Right kidney (tissue), 1 donor: ENCODE measurements at regions not wholly inside any gene's neighbourhood (a gene's known extent, or its start where the extent isn't known, plus 50 kb on each side); places are given as distances from the start of the nearest gene placed in this dataset.

Source experiments
- DNase-seq: peaks from one replicate; pipeline ENCODE4 v3.0.0-alpha.2; 2016

DNA sequence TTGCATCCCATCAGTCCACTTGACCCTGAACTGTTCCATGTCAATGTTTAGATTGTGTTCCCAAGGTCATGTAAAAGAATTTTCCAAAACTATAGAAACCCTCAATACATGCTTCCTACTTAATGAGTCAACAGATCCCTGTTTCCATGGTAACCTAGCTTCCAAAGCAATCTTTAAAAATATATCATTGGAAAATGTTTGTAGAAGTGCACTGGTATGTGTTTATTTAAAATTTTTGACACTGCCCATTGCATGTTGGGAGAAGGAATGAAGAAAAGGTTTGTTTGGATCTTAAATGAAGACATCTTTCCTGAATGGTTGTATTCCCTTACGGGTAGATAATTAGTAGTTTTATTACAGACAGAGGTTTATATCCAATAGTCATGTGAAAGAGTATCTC is 345.3 kb downstream of the GABRG1 start:
- DNase-seq, result no peak

DNA sequence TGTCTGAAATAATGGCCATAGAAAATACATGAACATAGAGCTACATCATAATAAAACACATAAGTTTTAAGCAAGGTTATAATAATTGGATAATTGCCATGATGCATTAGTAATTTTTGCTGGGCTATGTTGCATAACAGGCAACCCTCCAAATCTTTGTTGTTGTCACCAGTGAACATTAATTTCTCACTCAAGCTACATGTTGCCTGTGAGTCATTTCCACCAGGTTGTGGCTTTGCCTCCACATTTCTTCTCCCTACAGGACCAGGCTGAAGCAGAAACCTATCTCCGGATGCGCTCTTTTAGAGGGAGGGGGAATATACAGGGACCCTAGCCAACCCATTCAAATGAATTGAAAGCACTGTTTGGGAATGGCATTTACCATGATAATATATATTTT is 347.7 kb downstream of the GABRG1 start:
- DNase-seq, result no peak

DNA sequence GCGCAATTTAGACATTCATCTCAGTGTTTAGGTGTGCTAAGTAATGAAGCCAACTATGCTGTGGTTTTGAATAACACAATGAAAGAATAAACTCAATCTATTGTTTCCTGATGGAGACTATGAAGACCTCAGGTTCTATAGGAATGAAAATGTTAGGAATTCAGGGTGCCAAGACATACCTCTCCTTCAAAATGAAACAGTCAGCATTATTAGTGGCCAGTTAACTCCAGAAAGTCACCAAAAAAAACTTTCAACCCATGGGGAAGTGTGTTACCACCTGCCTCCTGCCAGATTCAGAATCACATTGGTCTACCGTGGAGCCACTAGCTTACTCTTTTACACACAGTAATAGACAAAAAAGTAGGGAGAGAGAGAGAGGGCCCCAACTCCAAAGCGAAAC is 352.9 kb downstream of the GABRG1 start:
- DNase-seq, result no peak

DNA sequence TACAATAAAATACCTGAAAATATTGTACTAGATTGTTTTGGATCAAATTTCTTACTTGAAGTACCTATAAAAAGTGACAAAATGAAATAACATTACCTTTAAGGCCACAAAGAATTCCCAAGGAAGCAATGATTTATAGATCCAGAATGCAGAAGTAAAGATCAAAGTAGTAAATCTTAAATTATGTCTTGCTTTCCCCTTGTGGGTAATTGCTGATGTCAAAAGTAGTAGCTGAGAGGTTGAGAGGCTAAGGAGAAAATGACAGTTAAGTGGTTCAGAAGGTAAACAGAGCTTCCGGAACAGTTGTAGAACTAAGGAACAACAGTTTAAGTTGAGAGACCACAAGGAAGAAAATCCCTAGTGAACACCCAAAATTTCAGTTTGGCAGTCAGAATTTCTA is 358.3 kb downstream of the GABRG1 start:
- DNase-seq, result no peak

DNA sequence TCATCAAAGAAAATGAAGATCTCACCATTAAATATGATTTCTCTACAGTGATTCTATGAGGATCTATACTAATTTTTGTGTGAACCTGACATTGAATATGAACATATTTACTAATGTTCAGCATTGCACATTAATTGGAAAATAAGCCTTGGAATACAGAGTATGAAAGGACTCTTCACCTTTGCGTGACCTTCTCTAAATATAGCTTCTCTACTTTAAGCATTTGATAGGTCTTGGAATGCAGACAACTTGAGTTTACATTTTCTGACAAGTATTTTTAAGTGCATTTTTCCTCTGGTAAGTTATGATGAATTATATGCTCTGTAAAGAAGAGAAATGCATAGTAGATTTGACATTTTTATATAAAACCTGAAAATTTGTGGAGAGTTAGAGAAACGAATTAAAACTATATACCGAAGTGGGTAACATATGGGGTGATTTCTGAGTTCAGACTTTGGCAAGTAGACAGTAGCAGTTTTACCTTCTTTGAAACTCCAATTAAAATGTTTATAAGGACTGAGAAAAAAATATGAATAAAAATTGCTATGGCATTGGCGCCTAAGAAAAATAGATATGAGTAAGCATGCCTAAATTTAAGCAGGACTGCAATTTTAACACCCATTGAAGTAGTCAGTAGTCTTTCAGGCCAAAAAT is 371.9 kb downstream of the GABRG1 start:
- no peak for DNase-seq

DNA sequence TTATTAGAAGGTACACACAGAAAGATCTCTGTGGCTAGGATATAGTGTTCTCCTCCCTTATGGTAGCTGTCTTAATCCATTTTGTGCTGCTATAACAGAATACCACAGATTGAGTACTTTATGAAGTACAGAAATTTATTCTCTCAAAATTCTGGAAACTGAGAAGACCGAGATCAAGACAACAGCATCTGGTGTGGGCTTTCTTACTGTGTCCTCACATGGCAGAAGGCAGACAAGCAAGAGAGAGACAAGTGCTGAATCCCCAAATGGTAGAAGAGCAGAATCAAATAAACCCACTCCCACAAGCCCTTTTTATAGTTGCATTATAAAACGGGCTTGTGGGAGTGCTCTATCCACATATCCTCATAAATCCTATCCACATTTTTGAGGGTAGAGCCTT is 373.1 kb downstream of the GABRG1 start:
- DNase-seq, result no peak

DNA sequence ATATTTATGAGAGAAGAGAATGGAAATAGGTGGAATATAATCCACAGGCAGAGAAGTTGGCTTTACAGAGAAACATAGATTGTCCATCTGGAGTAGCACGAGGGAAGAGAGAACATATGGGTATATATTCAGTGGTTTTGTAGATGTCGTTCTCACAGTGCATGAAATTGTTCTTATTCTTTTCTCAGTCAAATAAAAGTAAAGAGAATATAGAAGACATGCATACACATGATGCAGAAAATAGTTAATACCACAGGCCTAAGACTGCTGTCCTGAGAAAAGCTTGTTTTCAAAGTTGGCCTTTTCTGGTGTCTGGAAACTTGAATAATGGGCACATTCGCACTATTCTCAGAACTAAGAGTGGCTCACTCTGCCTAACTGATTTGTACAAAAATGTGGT is 378.1 kb downstream of the GABRG1 start:
- DNase-seq, result no peak

DNA sequence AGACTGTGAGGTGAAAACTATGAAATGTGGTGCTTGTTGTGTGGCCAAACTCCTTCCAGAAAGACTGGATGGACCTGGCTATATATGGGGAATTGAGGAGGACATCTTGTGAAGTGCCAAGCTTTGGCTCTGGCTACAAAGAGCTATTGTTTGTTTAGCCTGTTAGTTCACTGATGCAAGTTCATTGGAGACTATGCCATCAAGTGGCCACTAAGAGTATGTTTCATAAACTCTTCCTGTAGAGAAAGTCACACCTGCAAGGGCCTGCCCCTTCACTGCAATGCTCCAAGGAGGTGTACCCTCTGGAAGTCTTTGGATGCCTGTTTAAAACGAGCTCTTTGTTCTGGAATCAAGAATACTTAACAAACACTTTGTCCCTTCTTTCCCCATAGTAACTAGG is 382.0 kb downstream of the GABRG1 start:
- DNase-seq, result no peak

DNA sequence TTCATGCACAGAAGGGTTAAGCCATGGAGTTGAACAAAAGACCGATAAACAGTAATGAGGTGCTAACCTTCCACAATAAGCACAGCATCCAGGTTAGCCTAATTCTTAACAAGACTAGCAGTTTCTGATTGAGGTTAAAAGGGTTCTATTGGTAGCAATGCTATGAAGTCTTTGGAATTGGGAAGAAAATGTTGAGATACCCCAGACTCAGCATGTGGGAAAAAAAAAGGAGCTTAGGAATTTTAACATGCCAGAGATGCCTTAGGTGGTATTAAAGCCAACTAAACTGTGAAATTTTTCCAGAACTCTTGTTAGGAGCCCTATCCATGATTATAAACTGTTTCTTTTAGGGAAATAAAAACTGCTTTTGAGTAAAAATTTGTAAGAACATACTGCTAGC is 391.7 kb downstream of the GABRG1 start:
- no peak for DNase-seq

DNA sequence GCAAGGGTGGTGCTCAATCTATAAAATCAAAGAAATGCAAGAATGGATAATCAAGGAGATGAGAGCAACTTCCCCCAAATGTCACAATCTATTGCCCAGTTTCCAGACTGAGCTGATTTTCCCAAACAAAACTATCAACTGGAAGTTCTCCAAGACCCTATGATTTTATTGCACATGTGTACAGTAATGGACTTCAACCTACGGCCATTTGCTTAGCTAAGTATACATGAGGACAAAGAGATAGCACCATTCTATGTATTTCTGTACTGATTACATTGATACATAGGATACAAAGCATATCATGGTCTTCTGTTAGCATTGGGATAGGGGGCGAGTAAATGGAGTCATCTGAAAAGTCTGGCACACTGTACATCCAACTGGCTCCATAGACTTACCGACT is 407.8 kb downstream of the GABRG1 start:
- no peak for DNase-seq

DNA sequence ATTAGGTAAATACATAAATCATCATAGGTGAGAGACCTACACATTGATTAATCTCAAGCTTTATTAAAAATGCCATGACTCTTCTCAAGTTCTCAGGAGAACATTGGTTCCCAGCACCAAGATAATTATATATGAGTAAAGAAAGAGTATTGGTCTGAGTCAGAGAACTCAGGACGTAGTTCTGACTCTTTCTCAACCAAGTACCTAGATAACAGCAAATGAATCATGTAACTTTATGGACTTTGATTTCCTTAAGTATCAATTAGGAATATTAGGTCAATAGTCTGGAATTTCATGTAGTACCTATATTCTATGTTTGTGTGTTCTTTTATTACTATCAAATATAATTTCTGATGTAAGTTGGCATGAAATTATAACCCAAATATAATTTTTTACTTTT is 409.9 kb downstream of the GABRG1 start:
- no peak for DNase-seq

DNA sequence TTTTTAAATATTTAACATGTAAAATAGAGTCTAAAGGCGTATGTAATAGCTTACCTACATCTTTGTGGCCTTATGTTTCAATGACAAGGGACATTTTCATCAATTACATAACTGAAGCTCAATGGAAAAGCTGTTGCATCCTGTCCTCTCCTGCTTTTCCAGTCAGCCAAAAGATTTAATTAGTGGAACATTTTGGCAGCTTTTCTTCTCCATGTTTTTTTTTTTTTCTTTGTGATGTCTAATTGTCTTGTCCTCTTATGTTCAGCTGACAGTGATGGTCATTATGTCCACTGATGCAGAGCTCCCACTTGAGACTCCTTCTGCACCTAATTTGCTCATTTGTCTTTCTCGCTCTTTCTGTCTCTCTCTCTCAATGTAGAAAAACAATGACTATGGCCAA is 422.2 kb downstream of the GABRG1 start:
- no peak for DNase-seq

DNA sequence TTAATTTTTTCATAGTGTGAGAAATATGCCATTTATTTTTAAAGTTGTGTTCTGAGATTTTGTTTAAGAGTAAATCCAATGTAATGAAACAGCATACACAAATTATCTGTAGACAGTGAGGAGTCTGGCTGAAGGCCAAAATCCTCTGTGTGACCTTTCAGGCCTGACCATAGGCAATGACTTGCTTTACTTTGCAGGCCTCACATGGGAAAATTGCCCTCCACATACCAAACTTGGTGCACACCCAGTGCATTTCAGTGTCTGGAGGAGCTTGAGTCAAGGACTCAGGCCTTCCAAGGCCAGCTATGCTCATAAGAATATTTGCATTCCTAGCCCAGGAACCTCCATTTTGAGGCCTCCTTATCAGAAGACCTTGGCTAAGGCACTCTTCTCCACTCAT is 430.1 kb downstream of the GABRG1 start:
- no peak for DNase-seq

DNA sequence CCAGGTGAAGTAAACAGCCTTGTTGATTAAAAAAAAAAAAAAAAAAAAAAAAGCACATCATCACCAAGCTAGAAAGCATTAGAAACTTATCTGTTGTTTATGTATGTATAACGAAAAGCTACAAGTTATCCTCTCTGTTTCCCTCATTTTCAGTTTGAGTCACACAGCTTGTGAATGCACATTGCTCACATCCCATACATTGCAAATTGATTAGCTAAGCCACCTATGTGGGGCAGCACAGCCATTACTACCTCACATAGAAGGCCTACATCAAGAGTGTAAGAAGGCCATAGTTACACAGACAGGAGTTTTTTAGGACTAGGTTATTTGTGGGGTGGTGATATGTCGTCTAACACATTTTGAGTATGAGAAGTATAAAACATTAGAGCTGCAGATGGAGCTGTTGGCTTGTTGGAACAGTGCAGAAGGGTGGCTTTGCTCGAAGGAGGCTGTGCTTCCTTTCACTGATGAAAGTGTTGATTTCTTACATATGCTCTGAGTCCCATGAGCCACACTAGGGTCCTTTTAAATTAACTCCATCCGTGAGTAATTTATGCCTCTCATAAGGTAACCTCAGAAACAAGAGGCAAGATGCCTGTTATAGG is 431.6 kb downstream of the GABRG1 start:
- DNase-seq, result no peak

DNA sequence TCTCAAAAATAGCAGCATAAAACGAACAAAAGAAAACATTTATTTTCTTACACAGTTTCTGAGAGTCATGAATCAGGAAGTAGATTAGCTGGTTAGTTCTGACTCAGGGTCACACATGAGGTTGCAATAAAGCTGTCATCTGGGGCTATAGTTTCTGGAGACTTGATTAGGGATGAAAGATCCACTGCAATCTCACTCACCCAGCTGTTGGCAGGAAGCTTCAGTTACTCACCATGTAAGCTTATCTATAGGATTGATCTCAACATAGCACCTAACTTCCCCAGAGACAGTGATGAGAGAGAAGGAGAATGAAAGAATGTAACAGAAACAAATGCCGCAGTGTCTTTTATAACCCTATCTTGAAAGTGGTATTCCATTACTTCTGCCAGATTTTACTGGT is 435.5 kb downstream of the GABRG1 start:
- no peak for DNase-seq

DNA sequence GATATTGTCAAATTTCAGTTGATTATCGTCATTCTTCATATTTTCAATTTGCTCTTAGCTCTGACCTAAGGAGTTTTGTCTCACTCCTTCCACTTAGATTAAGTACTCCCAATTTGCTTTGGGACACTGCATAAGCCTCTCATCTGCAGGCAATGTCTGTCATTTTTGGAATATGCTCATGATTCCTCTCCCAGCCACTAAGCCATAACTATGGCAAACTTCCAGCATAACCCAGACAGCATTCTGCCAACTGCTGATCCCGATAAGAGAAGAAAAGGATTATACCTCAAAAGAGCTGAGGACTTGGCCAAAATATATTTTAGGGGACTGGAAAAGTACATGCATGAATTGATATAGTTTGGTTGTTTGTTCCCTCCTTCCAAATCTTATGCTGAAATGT is 444.4 kb downstream of the GABRG1 start:
- no peak for DNase-seq

DNA sequence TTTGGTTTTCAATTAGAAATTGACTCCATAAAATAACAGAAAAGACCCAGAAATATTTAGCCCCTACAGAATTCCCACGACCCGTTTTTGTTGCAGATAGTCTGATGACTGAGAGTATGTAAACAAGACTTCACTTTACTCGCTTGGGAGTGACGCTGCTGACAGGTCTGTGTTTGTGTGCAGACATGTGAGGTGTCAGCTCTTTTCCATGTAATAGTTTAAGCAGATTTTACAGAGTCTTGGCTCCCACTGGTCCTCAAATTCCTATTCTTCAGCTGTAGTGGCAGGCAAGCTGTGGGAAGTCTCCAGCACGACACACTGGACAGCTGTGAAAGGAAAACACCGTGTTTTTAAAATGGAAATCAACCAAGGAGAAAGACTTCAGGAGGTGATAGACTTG is 455.7 kb downstream of the GABRG1 start:
- no peak for DNase-seq

DNA sequence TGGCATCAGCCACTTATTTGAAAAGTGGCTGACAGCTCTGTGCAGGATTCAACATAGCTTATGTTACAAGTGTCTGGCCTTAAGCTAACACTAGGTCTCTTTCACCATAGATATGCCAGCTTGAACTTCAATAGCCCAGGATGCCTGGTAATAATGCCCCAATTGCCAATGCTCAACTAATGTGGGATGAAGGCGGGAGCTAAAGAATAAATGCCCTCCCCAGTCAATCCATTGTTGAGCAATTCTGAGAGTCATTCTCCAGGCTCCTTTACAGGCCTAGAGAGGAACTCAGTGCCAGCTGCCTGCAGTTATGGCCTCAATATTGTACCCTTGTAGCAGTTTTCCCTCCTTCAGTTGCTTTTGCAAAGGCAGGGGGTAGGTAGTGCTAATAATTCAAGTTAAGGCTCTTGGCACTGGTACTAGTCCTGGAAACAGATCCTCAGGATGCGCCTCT is 460.2 kb downstream of the GABRG1 start:
- no peak for DNase-seq

DNA sequence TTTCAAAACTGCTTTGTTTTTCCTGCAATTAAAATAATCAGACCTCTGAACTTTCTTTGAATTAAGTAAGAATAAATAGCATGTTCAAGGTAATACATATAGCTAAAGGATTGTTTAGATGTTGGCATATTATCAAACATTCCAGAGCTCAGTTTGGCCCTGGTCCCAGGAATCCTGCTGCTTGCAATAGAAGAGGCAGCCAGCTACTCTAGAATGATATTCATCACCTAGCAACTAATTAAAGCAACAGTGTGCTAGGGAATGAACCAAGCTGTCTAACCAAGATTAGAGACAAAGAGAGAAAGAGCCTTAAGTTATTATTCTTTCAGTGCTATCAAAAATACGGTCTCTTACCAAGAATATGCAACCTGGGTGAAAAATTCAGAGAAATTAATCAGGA is 460.9 kb downstream of the GABRG1 start:
- DNase-seq, result no peak

DNA sequence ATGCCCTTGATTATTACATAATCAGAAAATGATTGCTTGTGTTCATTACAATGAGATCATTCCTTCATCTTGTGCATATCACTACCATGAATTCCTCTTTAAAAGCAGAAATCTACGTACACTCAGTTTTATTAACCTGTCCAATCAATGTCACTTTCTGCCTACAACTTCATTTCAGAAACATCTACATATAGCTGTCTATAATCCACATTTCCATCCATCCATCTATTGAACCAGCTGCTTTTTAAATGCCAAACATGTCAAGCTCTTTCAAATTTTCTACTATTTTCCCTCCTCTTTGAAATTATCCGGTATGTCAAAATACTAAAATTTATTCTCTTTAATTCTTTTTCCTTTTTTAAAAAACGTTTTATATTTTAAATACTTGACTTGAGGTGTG is 462.0 kb downstream of the GABRG1 start:
- no peak for DNase-seq

DNA sequence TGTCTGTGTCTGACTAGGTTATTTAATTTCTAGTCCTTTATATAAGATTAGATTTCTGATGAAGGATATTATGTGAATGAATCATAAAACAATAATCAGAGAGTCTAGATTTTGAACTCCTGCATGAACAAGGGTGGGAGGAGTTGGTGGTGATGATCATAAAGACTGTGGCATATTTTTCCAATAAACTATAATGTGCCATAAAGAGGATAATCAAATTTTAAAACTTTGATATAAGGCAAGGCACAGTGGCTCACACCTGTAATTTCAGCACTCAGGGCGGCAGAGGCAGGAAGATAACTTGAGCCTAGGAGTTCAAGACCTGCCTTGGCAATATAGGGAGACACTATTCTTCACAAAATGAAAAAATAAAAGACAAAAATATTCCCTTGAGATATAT is 473.3 kb downstream of the GABRG1 start:
- DNase-seq, result no peak

DNA sequence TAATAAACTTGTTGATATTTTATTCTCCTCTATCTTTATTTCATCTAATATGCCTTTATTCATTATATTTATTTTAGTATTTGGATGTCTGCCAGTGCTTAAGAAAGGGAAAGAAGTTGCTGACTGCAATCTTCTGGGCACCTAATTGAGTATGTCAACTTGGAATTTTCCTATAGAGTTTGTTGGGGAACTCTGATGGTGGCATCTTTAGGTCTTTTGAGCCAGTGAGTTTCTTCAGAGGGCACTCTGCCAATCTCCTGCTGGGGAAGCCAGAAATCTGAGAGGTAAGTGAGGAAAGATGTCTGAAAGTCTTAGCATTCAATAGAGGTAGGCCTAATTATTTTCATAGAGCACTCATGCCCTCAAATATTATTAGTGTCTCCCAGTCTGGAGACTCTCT is 475.0 kb downstream of the GABRG1 start:
- DNase-seq, result no peak

DNA sequence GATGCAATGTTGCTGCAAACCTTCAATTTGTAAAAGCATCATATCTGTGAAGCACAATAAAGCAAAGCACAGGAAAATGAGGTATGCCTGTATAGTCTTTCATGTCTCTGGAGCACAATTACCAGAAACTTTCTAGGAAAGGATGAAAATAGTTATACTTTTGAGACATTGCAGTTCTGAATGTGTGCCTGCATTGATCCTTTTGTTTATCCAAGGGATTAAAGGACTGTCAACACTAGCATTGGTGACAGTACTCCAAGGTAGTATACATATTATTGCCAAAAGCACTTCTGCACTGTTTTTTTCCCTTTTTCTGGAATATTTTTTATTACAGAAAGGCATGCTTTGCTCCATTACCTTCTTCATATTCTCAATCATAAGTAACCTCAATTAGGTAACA is 476.0 kb downstream of the GABRG1 start:
- DNase-seq, result no peak

DNA sequence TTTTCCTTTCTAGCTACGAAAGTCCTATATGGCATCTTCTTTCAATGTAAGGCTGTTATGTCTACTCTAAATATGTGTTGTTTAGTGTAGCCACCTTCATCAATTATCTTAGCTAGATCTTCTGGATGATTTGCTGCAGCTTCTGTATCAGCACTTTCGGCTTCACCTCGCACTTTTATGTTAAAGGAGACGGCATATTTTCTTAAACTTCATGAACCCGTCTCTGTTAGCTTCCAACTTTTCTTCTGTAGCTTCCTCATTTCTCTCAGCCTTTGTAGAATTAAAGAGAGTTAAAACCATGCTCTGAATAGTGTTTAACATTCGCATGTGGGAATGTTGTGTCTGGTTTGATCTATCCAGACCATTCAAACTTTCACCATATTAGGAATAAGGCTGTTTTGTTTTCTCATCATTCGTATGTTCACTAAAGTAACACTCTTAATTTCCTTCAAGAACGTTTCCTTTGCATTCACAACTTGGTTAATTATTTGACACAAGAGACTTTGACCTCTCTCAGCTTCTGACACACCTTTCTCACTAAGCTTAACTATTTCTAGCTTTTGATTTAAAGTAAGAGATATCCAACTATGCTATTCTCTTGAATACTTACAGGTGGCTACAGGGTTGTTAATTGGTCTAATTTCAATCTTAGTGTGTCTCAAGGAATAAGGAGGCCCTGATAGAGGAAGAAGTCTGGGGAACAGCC is 476.8 kb downstream of the GABRG1 start:
- DNase-seq, result no peak
